Gastroesophageal sphincter (tissue), 3 donors: ENCODE measurements at regions not wholly inside any gene's neighbourhood (a gene's known extent, or its start where the extent isn't known, plus 50 kb on each side); places are given as distances from the start of the nearest gene placed in this dataset.

Source experiments
- POLR2A ChIP-seq, 2 donors: fragments of 450-650 bp; IDR thresholded peaks; one replicate each; pipeline ENCODE4 v1.6.1; 2017; ENCODE audit warnings: antibody characterized with exemption in 2 of 2, mild to moderate bottlenecking in 2 of 2, moderate library complexity in 1 of 2
- TF ChIP-seq, protein P1 (sequence below), 4 experiments: fragments of 200-600 bp in 2 of 4; fragments of 450-650 bp in 2 of 4; sonication (generic) in 1 of 4; IDR thresholded peaks; one replicate each; pipeline ENCODE4 v1.5.1; 2017 to 2019; ENCODE audit warnings: antibody characterized with exemption in 4 of 4, mild to moderate bottlenecking in 2 of 4, moderate library complexity in 2 of 4

DNA sequence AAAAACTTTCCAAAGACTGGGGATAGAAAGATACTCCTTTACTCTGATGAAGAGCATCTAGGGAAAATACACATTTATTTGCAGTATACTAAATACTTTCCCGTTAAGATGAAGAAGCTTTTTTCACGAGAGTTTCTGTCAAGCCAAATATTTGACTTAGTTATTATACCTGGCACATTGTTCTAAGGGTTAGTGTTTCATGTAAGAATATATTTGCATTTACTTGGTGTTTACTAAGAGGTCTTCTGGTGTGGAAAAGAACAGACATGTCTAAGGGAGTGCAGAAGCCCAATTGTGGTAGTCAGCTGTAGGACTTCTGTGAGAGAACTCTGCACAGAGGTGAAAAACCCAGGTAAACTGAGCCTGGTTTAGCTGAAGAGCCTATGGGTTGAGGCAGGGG, 457.6 kb upstream of the SOX11 start:
- no peak for TF ChIP-seq POLR2A (IDR thresholded peaks at IDR 0.05)
- TF ChIP-seq, protein P1, sequence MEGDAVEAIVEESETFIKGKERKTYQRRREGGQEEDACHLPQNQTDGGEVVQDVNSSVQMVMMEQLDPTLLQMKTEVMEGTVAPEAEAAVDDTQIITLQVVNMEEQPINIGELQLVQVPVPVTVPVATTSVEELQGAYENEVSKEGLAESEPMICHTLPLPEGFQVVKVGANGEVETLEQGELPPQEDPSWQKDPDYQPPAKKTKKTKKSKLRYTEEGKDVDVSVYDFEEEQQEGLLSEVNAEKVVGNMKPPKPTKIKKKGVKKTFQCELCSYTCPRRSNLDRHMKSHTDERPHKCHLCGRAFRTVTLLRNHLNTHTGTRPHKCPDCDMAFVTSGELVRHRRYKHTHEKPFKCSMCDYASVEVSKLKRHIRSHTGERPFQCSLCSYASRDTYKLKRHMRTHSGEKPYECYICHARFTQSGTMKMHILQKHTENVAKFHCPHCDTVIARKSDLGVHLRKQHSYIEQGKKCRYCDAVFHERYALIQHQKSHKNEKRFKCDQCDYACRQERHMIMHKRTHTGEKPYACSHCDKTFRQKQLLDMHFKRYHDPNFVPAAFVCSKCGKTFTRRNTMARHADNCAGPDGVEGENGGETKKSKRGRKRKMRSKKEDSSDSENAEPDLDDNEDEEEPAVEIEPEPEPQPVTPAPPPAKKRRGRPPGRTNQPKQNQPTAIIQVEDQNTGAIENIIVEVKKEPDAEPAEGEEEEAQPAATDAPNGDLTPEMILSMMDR (IDR thresholded peaks at IDR 0.05), result no peak
